Right lobe of liver (tissue), 6 donors: ENCODE measurements at regions not wholly inside any gene's neighbourhood (a gene's known extent, or its start where the extent isn't known, plus 50 kb on each side); places are given as distances from the start of the nearest gene placed in this dataset.

Source experiments
- ATAC-seq, 4 donors: fragments of 200-7000 bp; cut with Tn5 transposase; one replicate each; pipeline ENCODE4 v1.9.1; 2020; ENCODE audit warnings: mild to moderate bottlenecking in 4 of 4, moderate library complexity in 4 of 4
- DNase-seq, 3 donors: peaks; one replicate each; pipeline ENCODE4 v3.0.0-alpha.2; 2020
- H3K27ac ChIP-seq, 3 donors: fragments of 200-600 bp; one replicate each; pipeline ENCODE4 v1.8.0; 2022
- H3K27me3 ChIP-seq, 2 donors: fragments of 200-600 bp; one replicate each; pipeline ENCODE4 v1.8.0; 2022
- H3K36me3 ChIP-seq, 4 donors: fragments of 200-600 bp; sonication (generic) in 1 of 4; one replicate each; pipeline versions ENCODE4 v1.5.1 to v1.8.0; 2017 to 2022; ENCODE audit warnings: control low read depth in 1 of 4
- H3K4me1 ChIP-seq, 4 donors: fragments of 200-600 bp; sonication (generic) in 1 of 4; one replicate each; pipeline versions ENCODE4 v1.5.1 to v1.8.0; 2017 to 2022; ENCODE audit warnings: control low read depth in 1 of 4
- H3K4me3 ChIP-seq, 3 donors: fragments of 200-600 bp; one replicate each; pipeline ENCODE4 v1.8.0; 2022
- H3K9me3 ChIP-seq, 4 donors: fragments of 200-600 bp; sonication (generic) in 1 of 4; one replicate each; pipeline versions ENCODE4 v1.5.1 to v1.8.0; 2017 to 2022; ENCODE audit warnings: control low read depth in 1 of 4
- CTCF ChIP-seq, 4 donors: fragments of 200-600 bp in 3 of 4; fragments of 450-650 bp in 1 of 4; IDR thresholded peaks; one replicate each; pipeline versions ENCODE4 v1.5.1 to v1.8.0; 2016 to 2022; ENCODE audit warnings: antibody characterized with exemption in 4 of 4, mild to moderate bottlenecking in 2 of 4
- POLR2A ChIP-seq: fragments of 450-650 bp; IDR thresholded peaks from one replicate; pipeline ENCODE4 v1.6.1; 2017; ENCODE audit warnings: antibody characterized with exemption, mild to moderate bottlenecking
- WGBS: methylation state at CpG from one replicate; pipeline ENCODE4 v1.1.6; 2018; ENCODE audit warnings: low coverage, low lambda C conversion rate; ENCODE audit not compliant: insufficient coverage; ENCODE audit errors: missing lambda C conversion rate; 5-methylcytosine and 5-hydroxymethylcytosine counted together
- intact Hi-C, 2 donors: fragments of 100-400 bp; cut with DNase I; formaldehyde crosslinking; loops; one replicate each; pipeline versions ENCODE4 v1.11.2 to v1.14.1; 2022
- donor health status: DM: no; HTN: yes; CAD: no.
- donor health status: DM: no; HTN: no; CAD: no.
- donor health status: DM: no; HTN: no; CAD: no.
- donor health status: DM: no; HTN: yes; CAD: no.
- donor health status: DM: no; HTN: yes; CAD: no.

DNA sequence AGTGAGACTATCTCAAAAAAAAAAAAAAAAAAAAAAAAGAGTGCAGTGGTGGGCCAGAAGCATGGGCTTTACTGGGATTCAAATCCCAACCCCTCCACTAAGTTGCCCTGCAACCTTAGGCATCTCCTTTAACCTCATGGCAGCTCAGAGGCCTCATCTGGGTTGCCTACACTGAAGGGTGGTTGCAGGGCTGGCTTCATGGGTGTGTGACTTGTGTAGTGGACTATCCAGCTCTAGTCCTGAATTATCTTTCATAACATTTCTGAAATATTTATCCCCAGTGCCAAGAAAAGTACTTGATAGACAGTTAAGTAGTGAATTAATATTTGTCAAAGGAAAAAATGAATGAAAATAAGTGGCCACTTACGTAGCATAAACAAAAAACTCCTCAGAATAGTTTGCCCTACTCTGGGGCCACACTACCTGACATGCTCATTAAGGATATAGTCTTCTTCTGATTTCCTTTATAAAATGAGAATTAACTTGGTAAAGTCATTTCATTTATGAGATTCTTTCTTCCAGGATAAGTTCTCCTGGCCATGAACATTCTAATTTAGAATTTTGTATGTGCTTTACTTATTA, 116.0 kb upstream of the SYT13 start:
- Histone ChIP-seq H3K9me3 (no peaks in the 10 kb centered on the region), H3K27me3 (no peaks in the 10 kb centered on the region), H3K27ac (no peak overlapping the region), H3K4me1 (no peaks in the 10 kb centered on the region), H3K4me3 (no peak overlapping the region), H3K36me3 (no peaks in the 10 kb centered on the region)
- intact Hi-C loops: no loop called here
- DNase-seq: no peak
- 100% methylated on average over 1 of the region's 1 CpG for WGBS
- TF ChIP-seq POLR2A (no peak), CTCF (IDR thresholded peaks at IDR 0.05) (no peak)
- ATAC-seq: no peak

DNA sequence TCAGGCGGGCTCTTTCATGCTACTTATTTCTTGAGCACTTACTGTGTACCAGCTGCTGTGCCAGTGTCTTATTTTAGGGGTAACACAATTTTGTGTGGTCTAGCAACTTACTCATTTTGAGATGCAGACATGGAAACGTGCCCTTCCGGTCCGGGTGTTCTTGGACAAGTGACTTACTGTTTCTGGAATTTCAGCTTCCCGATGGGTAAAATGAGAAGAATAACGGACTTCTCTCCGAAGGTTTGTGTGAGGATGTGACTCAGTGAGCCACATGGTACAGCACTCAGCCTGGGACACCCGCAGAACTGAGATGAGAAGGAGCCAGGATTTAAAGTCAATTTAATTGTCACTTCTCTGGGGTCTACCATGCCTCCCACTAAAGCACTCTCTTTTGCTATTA, 114.5 kb upstream of the SYT13 start:
- Histone ChIP-seq H3K9me3 (no peaks in the 10 kb centered on the region), H3K27ac (no peak overlapping the region), H3K4me1 (no peaks in the 10 kb centered on the region), H3K27me3 (no peaks in the 10 kb centered on the region), H3K4me3 (no peak overlapping the region), H3K36me3 (no peaks in the 10 kb centered on the region)
- 62% methylated on average over 6 of the region's 8 CpGs for WGBS
- TF ChIP-seq POLR2A: no peak
- no peak for TF ChIP-seq CTCF (IDR thresholded peaks at IDR 0.05)
- DNase-seq: no peak
- ATAC-seq: peak in 2 of 4 donors; percentile 42 to 50
- intact Hi-C loops: no loop called here

- no peak overlapping the region for H3K27ac ChIP-seq
- intact Hi-C loops: no loop called here
- TF ChIP-seq POLR2A (no peak), CTCF (IDR thresholded peaks at IDR 0.05) (no peak)
- no peaks in the 10 kb centered on the region for H3K36me3 ChIP-seq
- no peak for DNase-seq
- no peaks in the 10 kb centered on the region for H3K9me3 ChIP-seq
- 88% methylated on average over 3 of the region's 3 CpGs for WGBS
- peaks cover 0 to 11% (median 4%) of the 10 kb centered on the region in 4 donors for H3K4me1 ChIP-seq
- H3K4me3 ChIP-seq: no peak overlapping the region
- no peaks in the 10 kb centered on the region for H3K27me3 ChIP-seq
- no peak for ATAC-seq
These were observed 113.0 kb upstream of the SYT13 start for GRCh38 chr11:45399166-45399565.

GRCh38 chr11:45398325-45398724, 112.2 kb upstream of the SYT13 start:
- intact Hi-C loops: no loop called here
- Histone ChIP-seq H3K27me3 (no peaks in the 10 kb centered on the region), H3K4me1 (peaks cover 0 to 19% (median 8%) of the 10 kb centered on the region in 4 donors), H3K9me3 (no peaks in the 10 kb centered on the region), H3K27ac (no peak overlapping the region), H3K4me3 (no peak overlapping the region), H3K36me3 (no peaks in the 10 kb centered on the region)
- 92% methylated on average over 5 of the region's 8 CpGs for WGBS
- no peak for ATAC-seq
- TF ChIP-seq POLR2A (no peak), CTCF (IDR thresholded peaks at IDR 0.05) (no peak)
- no peak for DNase-seq

DNA sequence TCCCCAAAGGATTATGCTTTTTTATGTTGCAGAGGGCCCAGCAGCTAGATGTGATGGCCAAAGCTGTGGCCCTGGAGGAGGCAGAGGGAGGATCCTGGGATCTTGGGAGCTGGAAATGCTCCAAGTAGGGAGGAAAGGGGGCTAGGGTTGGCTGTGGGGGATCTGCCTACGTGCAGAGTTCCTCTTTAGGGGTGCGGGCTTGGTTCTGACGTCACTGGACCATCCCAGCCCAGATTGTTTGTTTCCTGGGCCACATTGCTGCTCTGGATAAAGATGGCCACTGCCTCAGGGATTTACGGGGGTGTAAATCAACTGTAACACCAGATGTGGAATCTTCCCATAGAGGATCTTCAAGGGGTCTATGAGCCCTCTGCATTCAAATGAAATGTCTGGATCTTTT, 110.3 kb upstream of the SYT13 start:
- H3K27me3 ChIP-seq: no peaks in the 10 kb centered on the region
- no peaks in the 10 kb centered on the region for H3K36me3 ChIP-seq
- no peak overlapping the region for H3K4me3 ChIP-seq
- no peak overlapping the region for H3K27ac ChIP-seq
- H3K9me3 ChIP-seq: no peaks in the 10 kb centered on the region
- H3K4me1 ChIP-seq: peaks cover 0 to 36% (median 18%) of the 10 kb centered on the region in 4 donors
- WGBS: 70% methylated on average over 4 of the region's 4 CpGs
- no peak for DNase-seq
- intact Hi-C loops: no loop called here
- no peak for TF ChIP-seq CTCF (IDR thresholded peaks at IDR 0.05)
- TF ChIP-seq POLR2A: no peak
- no peak for ATAC-seq
